ENCODE measurements at regions not wholly inside any gene's neighbourhood (a gene's known extent, or its start where the extent isn't known, plus 50 kb on each side); places are given as distances from the start of the nearest gene placed in this dataset.

GRCh38 chr1:230536641-230537155, 105.6 kb upstream of the COG2 start:
- TF ChIP-seq CTCF (IDR thresholded peaks at IDR 0.05) (no peak), POLR2A (IDR thresholded peaks at IDR 0.05) (no peak)
